HG02938 (cell line): ENCODE measurements at regions not wholly inside any gene's neighbourhood (a gene's known extent, or its start where the extent isn't known, plus 50 kb on each side); places are given as distances from the start of the nearest gene placed in this dataset.
"Not testable (repeated sequence)": the region's sequence is repeated elsewhere in the genome, so short reads cannot be mapped to it uniquely, and the experiment has no call there.

ENCODE experiments used
- ATAC-seq: cut with Tn5 transposase; IDR thresholded peaks from one replicate; pipeline ENCODE4 v1.9.1; 2021; ENCODE audit warnings: mild to moderate bottlenecking, moderate library complexity; ENCODE audit not compliant: unreplicated experiment

- ATAC-seq: no peak
Observed at GRCh38 chr2:878245-878930, 72.3 kb upstream of the SNTG2 start.

GRCh38 chr2:877747-878146, 72.9 kb upstream of the SNTG2 start:
- no peak for ATAC-seq

GRCh38 chr2:875687-876615, 74.7 kb upstream of the SNTG2 start:
- ATAC-seq: no peak

GRCh38 chr2:873651-874580, 76.7 kb upstream of the SNTG2 start:
- no peak for ATAC-seq

- no peak for ATAC-seq
Observed at GRCh38 chr2:873027-873426, 77.6 kb upstream of the SNTG2 start.

- no peak for ATAC-seq
Observed at GRCh38 chr2:871926-872680, 78.5 kb upstream of the SNTG2 start.

GRCh38 chr2:871175-871727, 79.4 kb upstream of the SNTG2 start:
- ATAC-seq: no peak

GRCh38 chr2:870426-870825, 80.2 kb upstream of the SNTG2 start:
- no peak for ATAC-seq

GRCh38 chr2:869894-870293, 80.8 kb upstream of the SNTG2 start:
- ATAC-seq: no peak

- no peak for ATAC-seq
Observed at GRCh38 chr2:869357-869871, 81.2 kb upstream of the SNTG2 start.

- not testable (repeated sequence) for ATAC-seq
Observed at GRCh38 chr2:868857-869256, 81.8 kb upstream of the SNTG2 start.

GRCh38 chr2:867296-867695, 83.4 kb upstream of the SNTG2 start:
- no peak for ATAC-seq

GRCh38 chr2:866887-867286, 83.8 kb upstream of the SNTG2 start:
- no peak for ATAC-seq

GRCh38 chr2:866009-866680, 84.5 kb upstream of the SNTG2 start:
- ATAC-seq: no peak

GRCh38 chr2:864501-865106, 86.0 kb upstream of the SNTG2 start:
- no peak for ATAC-seq

GRCh38 chr2:863732-864450, 86.8 kb upstream of the SNTG2 start:
- ATAC-seq: no peak

- no peak for ATAC-seq
Observed at GRCh38 chr2:862731-863466, 87.8 kb upstream of the SNTG2 start.

- ATAC-seq: no peak
Observed at GRCh38 chr2:862355-862687, 88.3 kb upstream of the SNTG2 start.
